Embryonic facial prominence (tissue), 1 donor: ENCODE measurements at regions not wholly inside any gene's neighbourhood (a gene's known extent, or its start where the extent isn't known, plus 50 kb on each side); places are given as distances from the start of the nearest gene placed in this dataset.
"Not testable (repeated sequence)": the region's sequence is repeated elsewhere in the genome, so short reads cannot be mapped to it uniquely, and the experiment has no call there.

Experiments used
- DNase-seq: peaks from one replicate; pipeline ENCODE4 v3.0.0-alpha.2; 2016; ENCODE audit errors: extremely low spot score

- no peak for DNase-seq
These were observed 303.5 kb upstream of the ST8SIA4 start for GRCh38 chr5:101206534-101206933.

GRCh38 chr5:101205065-101205464 is 302.0 kb upstream of the ST8SIA4 start:
- not testable (repeated sequence) for DNase-seq

GRCh38 chr5:101180365-101180764 is 277.3 kb upstream of the ST8SIA4 start:
- DNase-seq: not testable (repeated sequence)

GRCh38 chr5:101176605-101177004 is 273.5 kb upstream of the ST8SIA4 start:
- DNase-seq: no peak

- DNase-seq: no peak
These were observed 271.9 kb upstream of the ST8SIA4 start for GRCh38 chr5:101174981-101175380.

GRCh38 chr5:101163088-101163487 is 260.0 kb upstream of the ST8SIA4 start:
- no peak for DNase-seq

- DNase-seq: no peak
These were observed 256.9 kb upstream of the ST8SIA4 start for GRCh38 chr5:101160002-101160401.

- no peak for DNase-seq
These were observed 255.9 kb upstream of the ST8SIA4 start for GRCh38 chr5:101159006-101159405.

- DNase-seq: no peak
These were observed 250.4 kb upstream of the ST8SIA4 start for GRCh38 chr5:101153526-101153925.

- no peak for DNase-seq
These were observed 240.4 kb upstream of the ST8SIA4 start for GRCh38 chr5:101143526-101143925.

GRCh38 chr5:101142102-101142501 is 239.0 kb upstream of the ST8SIA4 start:
- DNase-seq: no peak

GRCh38 chr5:101136454-101136853 is 233.4 kb upstream of the ST8SIA4 start:
- DNase-seq: no peak

- no peak for DNase-seq
These were observed 220.3 kb upstream of the ST8SIA4 start for GRCh38 chr5:101123363-101123762.

- no peak for DNase-seq
These were observed 209.6 kb upstream of the ST8SIA4 start for GRCh38 chr5:101112645-101113044.

GRCh38 chr5:101103874-101104273 is 200.8 kb upstream of the ST8SIA4 start:
- DNase-seq: no peak

- DNase-seq: no peak
These were observed 199.4 kb upstream of the ST8SIA4 start for GRCh38 chr5:101102506-101102905.

- no peak for DNase-seq
These were observed 188.8 kb upstream of the ST8SIA4 start for GRCh38 chr5:101091902-101092301.

- no peak for DNase-seq
These were observed 181.3 kb upstream of the ST8SIA4 start for GRCh38 chr5:101084353-101084752.

GRCh38 chr5:101080462-101081240 is 177.6 kb upstream of the ST8SIA4 start:
- peak; percentile 27 for DNase-seq

GRCh38 chr5:101068298-101068697 is 165.2 kb upstream of the ST8SIA4 start:
- DNase-seq: no peak

- DNase-seq: no peak
These were observed 164.3 kb upstream of the ST8SIA4 start for GRCh38 chr5:101067429-101067828.

GRCh38 chr5:101062902-101063301 is 159.8 kb upstream of the ST8SIA4 start:
- no peak for DNase-seq

- no peak for DNase-seq
These were observed 144.1 kb upstream of the ST8SIA4 start for GRCh38 chr5:101047181-101047580.

- DNase-seq: no peak
These were observed 142.6 kb upstream of the ST8SIA4 start for GRCh38 chr5:101045689-101046088.
